G401.6 (cell line): ENCODE measurements at regions not wholly inside any gene's neighbourhood (a gene's known extent, or its start where the extent isn't known, plus 50 kb on each side); places are given as distances from the start of the nearest gene placed in this dataset.
"Not testable (repeated sequence)": the region's sequence is repeated elsewhere in the genome, so short reads cannot be mapped to it uniquely, and the experiment has no call there.

Experiments
- FAIRE-seq: peaks from 2 replicates; lab custom pipeline; 2012; peaks lifted over from hg19 to GRCh38; lab: Jason Lieb, UNC

GRCh38 chr6:37078814-37079213, 73.4 kb downstream of the FGD2 start:
- FAIRE-seq: no peak

- no peak for FAIRE-seq
Measured at GRCh38 chr6:37081042-37081607, 75.7 kb downstream of the FGD2 start.

- FAIRE-seq: no peak
Measured at GRCh38 chr6:37082390-37083130, 77.1 kb downstream of the FGD2 start.

- no peak for FAIRE-seq
Measured at GRCh38 chr6:37083243-37084138, 78.0 kb downstream of the FGD2 start.

GRCh38 chr6:37084665-37085064, 79.2 kb downstream of the FGD2 start:
- not testable (repeated sequence) for FAIRE-seq

- FAIRE-seq: no peak
Measured at GRCh38 chr6:37085198-37085597, 79.7 kb downstream of the FGD2 start.

- FAIRE-seq: no peak
Measured at GRCh38 chr6:37088897-37089296, 81.1 kb upstream of the PIM1 start.

GRCh38 chr6:37089783-37090182, 80.2 kb upstream of the PIM1 start:
- no peak for FAIRE-seq

GRCh38 chr6:37091104-37091503, 78.8 kb upstream of the PIM1 start:
- FAIRE-seq: not testable (repeated sequence)

- FAIRE-seq: not testable (repeated sequence)
Measured at GRCh38 chr6:37091586-37091985, 78.4 kb upstream of the PIM1 start.

- no peak for FAIRE-seq
Measured at GRCh38 chr6:37092923-37093727, 76.8 kb upstream of the PIM1 start.

- FAIRE-seq: no peak
Measured at GRCh38 chr6:37093728-37094069, 76.3 kb upstream of the PIM1 start.

GRCh38 chr6:37095997-37096396, 74.0 kb upstream of the PIM1 start:
- no peak for FAIRE-seq

- FAIRE-seq: no peak
Measured at GRCh38 chr6:37097335-37097734, 72.6 kb upstream of the PIM1 start.

GRCh38 chr6:37099442-37099841, 70.5 kb upstream of the PIM1 start:
- FAIRE-seq: no peak

GRCh38 chr6:37100745-37101144, 69.2 kb upstream of the PIM1 start:
- no peak for FAIRE-seq

GRCh38 chr6:37101991-37102298, 68.0 kb upstream of the PIM1 start:
- FAIRE-seq: no peak

GRCh38 chr6:37102299-37103168, 67.4 kb upstream of the PIM1 start:
- peak; percentile 78 for FAIRE-seq

GRCh38 chr6:37103169-37104039, 66.5 kb upstream of the PIM1 start:
- no peak for FAIRE-seq

GRCh38 chr6:37104824-37105147, 65.2 kb upstream of the PIM1 start:
- no peak for FAIRE-seq
